Activated T-cell treated with anti-CD3 and anti-CD28 coated beads, Interleukin-2, amount 50 U/mL, for 72 hours (primary cell): ENCODE measurements at regions not wholly inside any gene's neighbourhood (a gene's known extent, or its start where the extent isn't known, plus 50 kb on each side); places are given as distances from the start of the nearest gene placed in this dataset.

Experiments used
- ATAC-seq, 2 donors: fragments of 150-1000 bp; cut with Tn5 transposase; replicated peaks in 1 of 2; 2 replicates each; pipeline ENCODE4 v1.10.0; 2021; ENCODE audit warnings: moderate library complexity in 2 of 2, mild to moderate bottlenecking in 1 of 2
- DNase-seq, 2 donors: peaks; one replicate each; pipeline ENCODE4 v3.0.0; 2021 to 2022; ENCODE audit warnings: mixed read lengths in 1 of 2
- H3K27ac Mint-ChIP-seq: one replicate; pipeline ENCODE4 v1.8.0; 2022; ENCODE audit warnings: mild to moderate bottlenecking, moderate library complexity, mixed read lengths
- H3K27me3 Mint-ChIP-seq: one replicate; pipeline ENCODE4 v1.8.0; 2022; ENCODE audit warnings: low read depth, mixed read lengths
- H3K36me3 Mint-ChIP-seq, 2 donors: one replicate each; pipeline ENCODE4 v1.8.0; 2022; ENCODE audit warnings: mixed read lengths in 2 of 2, mild to moderate bottlenecking in 1 of 2; ENCODE audit not compliant: insufficient read depth in 2 of 2
- H3K4me1 Mint-ChIP-seq: one replicate; pipeline ENCODE4 v1.8.0; 2022; ENCODE audit warnings: low read depth, mixed read lengths
- H3K4me3 Mint-ChIP-seq, 2 donors: one replicate each; pipeline ENCODE4 v1.8.0; 2022; ENCODE audit warnings: mild to moderate bottlenecking in 2 of 2, mixed read lengths in 2 of 2, moderate library complexity in 2 of 2
- H3K9me3 Mint-ChIP-seq, 2 donors: one replicate each; pipeline ENCODE4 v1.8.0; 2022; ENCODE audit warnings: mixed read lengths in 2 of 2

DNA sequence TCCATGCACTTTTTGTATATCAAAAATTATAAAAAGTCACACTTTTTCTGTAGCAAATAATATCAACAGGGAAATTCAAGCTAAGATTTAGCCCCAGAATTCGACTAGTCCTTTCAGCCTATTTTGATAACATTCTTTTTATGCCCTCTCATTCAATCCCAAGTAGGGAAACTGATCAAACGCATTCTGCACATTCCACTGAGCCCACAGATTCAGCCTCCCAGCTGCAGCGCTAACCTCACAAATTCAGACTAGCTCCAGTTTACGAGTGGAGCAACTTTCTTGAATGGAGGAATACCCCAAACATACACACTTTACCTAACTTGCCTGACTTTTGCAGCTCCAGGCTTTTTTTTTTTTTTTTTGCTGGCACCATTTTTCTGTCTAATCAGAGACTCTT is 70.3 kb upstream of the HEY2 start:
- H3K9me3 Mint-ChIP-seq, result peaks cover 2% of the 10 kb centered on the region in 2 donors
- no peaks in the 10 kb centered on the region for H3K36me3 Mint-ChIP-seq
- ATAC-seq (no peak), DNase-seq (no peak)
- no peak overlapping the region for H3K4me3 Mint-ChIP-seq
- H3K27me3 Mint-ChIP-seq, result peaks cover 62% of the 10 kb centered on the region
- no peak overlapping the region for H3K27ac Mint-ChIP-seq
- peaks cover 5% of the 10 kb centered on the region for H3K4me1 Mint-ChIP-seq

DNA sequence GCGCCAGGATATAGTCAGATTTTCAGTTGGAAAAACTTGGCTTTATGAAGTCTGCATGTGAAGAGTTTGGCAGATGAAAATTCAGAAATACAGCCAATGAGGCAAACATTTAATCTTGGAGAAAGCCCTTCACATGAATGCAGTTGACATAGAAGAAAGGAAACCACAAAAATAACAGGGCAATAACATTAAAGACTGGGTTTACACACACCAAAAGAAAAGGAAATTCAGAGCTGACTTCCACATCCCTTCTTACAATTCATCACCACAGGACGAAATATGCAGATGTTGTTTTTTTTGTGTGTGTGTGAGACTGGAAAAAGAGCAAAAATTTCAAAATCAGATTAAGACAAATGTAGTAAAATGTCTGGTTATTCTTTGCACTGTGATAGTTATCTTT is 69.8 kb upstream of the HEY2 start:
- Mint-ChIP-seq H3K9me3 (peaks cover 2% of the 10 kb centered on the region in 2 donors), H3K36me3 (no peaks in the 10 kb centered on the region), H3K27me3 (peaks cover 62% of the 10 kb centered on the region), H3K4me3 (no peak overlapping the region), H3K4me1 (peaks cover 5% of the 10 kb centered on the region), H3K27ac (peak overlapping the region; percentile 29)
- no peak for DNase-seq
- ATAC-seq, result no peak

- peaks cover 4 to 5% of the 10 kb centered on the region in 2 donors for H3K9me3 Mint-ChIP-seq
- no peaks in the 10 kb centered on the region for H3K36me3 Mint-ChIP-seq
- ATAC-seq (no peak), DNase-seq (no peak)
- H3K27me3 Mint-ChIP-seq, result peaks cover 58% of the 10 kb centered on the region
- H3K27ac Mint-ChIP-seq, result no peak overlapping the region
- H3K4me1 Mint-ChIP-seq, result peaks cover 5% of the 10 kb centered on the region
- H3K4me3 Mint-ChIP-seq, result no peak overlapping the region
Observed at GRCh38 chr6:125682939-125683338, 66.5 kb upstream of the HEY2 start.

- Mint-ChIP-seq H3K27me3 (peaks cover 21% of the 10 kb centered on the region), H3K4me3 (no peak overlapping the region), H3K4me1 (no peaks in the 10 kb centered on the region), H3K27ac (no peak overlapping the region), H3K9me3 (peaks cover 3 to 21% of the 10 kb centered on the region in 2 donors), H3K36me3 (no peaks in the 10 kb centered on the region)
- no peak for DNase-seq
- no peak for ATAC-seq
Observed at GRCh38 chr6:125688138-125688537, 61.3 kb upstream of the HEY2 start.

DNA sequence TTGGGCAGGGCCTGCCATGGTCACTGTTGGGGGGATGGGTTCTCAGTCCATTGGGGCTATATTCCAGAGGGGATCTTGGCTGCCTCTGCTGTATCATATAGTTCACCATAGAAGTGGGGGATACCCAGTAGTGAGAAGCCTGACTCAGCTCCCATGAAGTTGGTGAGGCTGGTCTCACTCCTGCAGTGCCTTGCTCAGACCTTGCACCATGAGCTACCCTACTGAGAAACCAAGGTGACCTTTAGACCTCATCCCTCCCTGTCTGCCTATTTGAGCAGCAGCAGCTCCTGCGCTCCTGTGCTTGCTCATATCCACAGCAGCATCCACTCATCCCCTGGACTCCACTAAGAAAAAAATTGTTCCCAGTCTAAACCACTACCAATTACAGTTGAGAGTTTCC is 56.0 kb upstream of the HEY2 start:
- H3K27ac Mint-ChIP-seq, result no peak overlapping the region
- no peaks in the 10 kb centered on the region for H3K4me1 Mint-ChIP-seq
- ATAC-seq (no peak), DNase-seq (no peak)
- H3K4me3 Mint-ChIP-seq, result no peak overlapping the region
- peaks cover 16% of the 10 kb centered on the region for H3K27me3 Mint-ChIP-seq
- peaks cover 0 to 12% of the 10 kb centered on the region in 2 donors for H3K9me3 Mint-ChIP-seq
- no peaks in the 10 kb centered on the region for H3K36me3 Mint-ChIP-seq

DNA sequence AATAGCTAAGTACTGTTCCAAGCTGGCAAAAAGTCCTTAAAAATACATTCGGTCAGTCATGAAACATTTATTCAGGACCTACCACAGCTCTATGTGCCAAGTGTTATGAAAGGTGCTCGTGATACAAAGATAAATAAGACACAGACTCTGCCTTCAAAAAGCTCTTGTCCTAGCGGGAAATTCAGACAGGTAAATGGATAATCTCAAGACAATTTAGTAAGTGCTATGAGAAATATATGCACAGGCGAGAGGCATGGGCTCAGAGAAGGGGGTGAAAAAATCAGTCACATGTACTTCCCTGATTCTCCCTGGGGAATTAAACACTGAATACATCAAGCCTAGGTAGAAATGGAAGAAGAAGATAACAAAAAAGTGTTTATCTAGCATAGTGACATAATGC is 49.8 kb upstream of the HEY2 start:
- Mint-ChIP-seq H3K27me3 (peaks cover 6% of the 10 kb centered on the region), H3K9me3 (no peaks in the 10 kb centered on the region), H3K27ac (no peak overlapping the region), H3K36me3 (no peaks in the 10 kb centered on the region), H3K4me3 (no peak overlapping the region), H3K4me1 (no peaks in the 10 kb centered on the region)
- DNase-seq (no peak), ATAC-seq (no peak)
